SK-N-SH treated with all-trans-retinoic acid at 6 μM for 48 hours (cell line): ENCODE measurements at regions not wholly inside any gene's neighbourhood (a gene's known extent, or its start where the extent isn't known, plus 50 kb on each side); places are given as distances from the start of the nearest gene placed in this dataset.
"Not testable (repeated sequence)": the region's sequence is repeated elsewhere in the genome, so short reads cannot be mapped to it uniquely, and the experiment has no call there.

ENCODE experiments used
- ARNTL ChIP-seq: fragments of 450-650 bp; formaldehyde crosslinking; IDR thresholded peaks from 2 replicates; pipeline ENCODE4 v1.5.0; 2020; ENCODE audit warnings: low read depth, mild to moderate bottlenecking, moderate library complexity, borderline replicate concordance
- CSDC2 ChIP-seq: fragments of 250-450 bp; sonication (Bioruptor Pico); IDR thresholded peaks from 2 replicates; pipeline ENCODE4 v1.5.0; 2020; ENCODE audit warnings: mild to moderate bottlenecking, moderate library complexity
- ESRRG ChIP-seq: fragments of 250-450 bp; sonication (Bioruptor Pico); IDR thresholded peaks from 2 replicates; pipeline ENCODE4 v1.6.1; 2021; ENCODE audit warnings: mild to moderate bottlenecking
- RARB ChIP-seq: fragments of 250-450 bp; sonication (Bioruptor Pico); IDR thresholded peaks from 2 replicates; pipeline ENCODE4 v1.8.0; 2021; ENCODE audit warnings: mild to moderate bottlenecking, moderate library complexity
- SNAI2 ChIP-seq: fragments of 250-450 bp; sonication (Bioruptor Pico); IDR thresholded peaks from 2 replicates; pipeline ENCODE4 v1.5.0; 2020; ENCODE audit warnings: mild to moderate bottlenecking, moderate library complexity
- ZC3H10 ChIP-seq: fragments of 250-450 bp; sonication (Bioruptor Pico); IDR thresholded peaks from 2 replicates; pipeline ENCODE4 v1.5.1; 2021; ENCODE audit warnings: mild to moderate bottlenecking, moderate library complexity
- ZFP3 ChIP-seq: fragments of 250-450 bp; sonication (Bioruptor Pico); IDR thresholded peaks from 2 replicates; pipeline ENCODE4 v1.5.0; 2020; ENCODE audit warnings: mild to moderate bottlenecking, moderate library complexity
- ZFP30 ChIP-seq: fragments of 450-650 bp; formaldehyde crosslinking; IDR thresholded peaks from 2 replicates; pipeline ENCODE4 v1.5.0; 2022; ENCODE audit warnings: mild to moderate bottlenecking, moderate library complexity
- ZNF70 ChIP-seq: fragments of 450-650 bp; formaldehyde crosslinking; IDR thresholded peaks from 2 replicates; pipeline ENCODE4 v1.5.0; 2020; ENCODE audit warnings: mild to moderate bottlenecking, moderate library complexity
- ZNF8 ChIP-seq: fragments of 450-650 bp; formaldehyde crosslinking; IDR thresholded peaks from 2 replicates; pipeline ENCODE4 v1.5.0; 2020; ENCODE audit warnings: mild to moderate bottlenecking, moderate library complexity
- TF ChIP-seq, protein P1 (sequence below): fragments of 250-450 bp; sonication (Bioruptor Pico); IDR thresholded peaks from 2 replicates; pipeline ENCODE4 v1.5.0; 2020; ENCODE audit warnings: mild to moderate bottlenecking, moderate library complexity
- TF ChIP-seq, protein P2 (sequence below): fragments of 250-450 bp; sonication (Bioruptor Pico); IDR thresholded peaks from 2 replicates; pipeline ENCODE4 v1.8.0; 2020; ENCODE audit warnings: mild to moderate bottlenecking, moderate library complexity, borderline replicate concordance

- TF ChIP-seq, protein P1, sequence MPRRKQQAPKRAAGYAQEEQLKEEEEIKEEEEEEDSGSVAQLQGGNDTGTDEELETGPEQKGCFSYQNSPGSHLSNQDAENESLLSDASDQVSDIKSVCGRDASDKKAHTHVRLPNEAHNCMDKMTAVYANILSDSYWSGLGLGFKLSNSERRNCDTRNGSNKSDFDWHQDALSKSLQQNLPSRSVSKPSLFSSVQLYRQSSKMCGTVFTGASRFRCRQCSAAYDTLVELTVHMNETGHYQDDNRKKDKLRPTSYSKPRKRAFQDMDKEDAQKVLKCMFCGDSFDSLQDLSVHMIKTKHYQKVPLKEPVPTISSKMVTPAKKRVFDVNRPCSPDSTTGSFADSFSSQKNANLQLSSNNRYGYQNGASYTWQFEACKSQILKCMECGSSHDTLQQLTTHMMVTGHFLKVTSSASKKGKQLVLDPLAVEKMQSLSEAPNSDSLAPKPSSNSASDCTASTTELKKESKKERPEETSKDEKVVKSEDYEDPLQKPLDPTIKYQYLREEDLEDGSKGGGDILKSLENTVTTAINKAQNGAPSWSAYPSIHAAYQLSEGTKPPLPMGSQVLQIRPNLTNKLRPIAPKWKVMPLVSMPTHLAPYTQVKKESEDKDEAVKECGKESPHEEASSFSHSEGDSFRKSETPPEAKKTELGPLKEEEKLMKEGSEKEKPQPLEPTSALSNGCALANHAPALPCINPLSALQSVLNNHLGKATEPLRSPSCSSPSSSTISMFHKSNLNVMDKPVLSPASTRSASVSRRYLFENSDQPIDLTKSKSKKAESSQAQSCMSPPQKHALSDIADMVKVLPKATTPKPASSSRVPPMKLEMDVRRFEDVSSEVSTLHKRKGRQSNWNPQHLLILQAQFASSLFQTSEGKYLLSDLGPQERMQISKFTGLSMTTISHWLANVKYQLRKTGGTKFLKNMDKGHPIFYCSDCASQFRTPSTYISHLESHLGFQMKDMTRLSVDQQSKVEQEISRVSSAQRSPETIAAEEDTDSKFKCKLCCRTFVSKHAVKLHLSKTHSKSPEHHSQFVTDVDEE (CRISPR knock-in tag): not testable (repeated sequence)
- not testable (repeated sequence) for TF ChIP-seq ZNF8 (CRISPR knock-in tag); RARB (CRISPR knock-in tag); ESRRG (CRISPR knock-in tag); ZNF70; SNAI2; ZFP3; ARNTL (CRISPR knock-in tag); ZFP30 (CRISPR knock-in tag); ZC3H10; CSDC2
- TF ChIP-seq, protein P2, sequence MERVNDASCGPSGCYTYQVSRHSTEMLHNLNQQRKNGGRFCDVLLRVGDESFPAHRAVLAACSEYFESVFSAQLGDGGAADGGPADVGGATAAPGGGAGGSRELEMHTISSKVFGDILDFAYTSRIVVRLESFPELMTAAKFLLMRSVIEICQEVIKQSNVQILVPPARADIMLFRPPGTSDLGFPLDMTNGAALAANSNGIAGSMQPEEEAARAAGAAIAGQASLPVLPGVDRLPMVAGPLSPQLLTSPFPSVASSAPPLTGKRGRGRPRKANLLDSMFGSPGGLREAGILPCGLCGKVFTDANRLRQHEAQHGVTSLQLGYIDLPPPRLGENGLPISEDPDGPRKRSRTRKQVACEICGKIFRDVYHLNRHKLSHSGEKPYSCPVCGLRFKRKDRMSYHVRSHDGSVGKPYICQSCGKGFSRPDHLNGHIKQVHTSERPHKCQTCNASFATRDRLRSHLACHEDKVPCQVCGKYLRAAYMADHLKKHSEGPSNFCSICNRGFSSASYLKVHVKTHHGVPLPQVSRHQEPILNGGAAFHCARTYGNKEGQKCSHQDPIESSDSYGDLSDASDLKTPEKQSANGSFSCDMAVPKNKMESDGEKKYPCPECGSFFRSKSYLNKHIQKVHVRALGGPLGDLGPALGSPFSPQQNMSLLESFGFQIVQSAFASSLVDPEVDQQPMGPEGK: not testable (repeated sequence)
These were observed 4053.0 kb upstream of the TPTE start for GRCh38 chr21:6468331-6468860.
